IgD-negative memory B cell (primary cell): ENCODE measurements at regions not wholly inside any gene's neighbourhood (a gene's known extent, or its start where the extent isn't known, plus 50 kb on each side); places are given as distances from the start of the nearest gene placed in this dataset.
A peak's percentile ranks its signal among the peaks of the same experiment; 100 is the strongest.
"Not testable (repeated sequence)": the region's sequence is repeated elsewhere in the genome, so short reads cannot be mapped to it uniquely, and the experiment has no call there.

ENCODE experiments used
- H3K27ac Mint-ChIP-seq, 3 donors: one replicate each; pipeline ENCODE4 v1.8.0; 2020 to 2022; ENCODE audit warnings: mild to moderate bottlenecking in 3 of 3, mixed read lengths in 3 of 3, moderate library complexity in 1 of 3
- H3K27me3 Mint-ChIP-seq: one replicate; pipeline ENCODE4 v1.8.0; 2021; ENCODE audit warnings: mixed read lengths
- H3K36me3 Mint-ChIP-seq: one replicate; pipeline ENCODE4 v1.8.0; 2020; ENCODE audit warnings: mild to moderate bottlenecking, mixed read lengths
- H3K4me1 Mint-ChIP-seq, 3 donors: one replicate each; pipeline ENCODE4 v1.8.0; 2020 to 2022; ENCODE audit warnings: mixed read lengths in 3 of 3, mild to moderate bottlenecking in 1 of 3
- H3K4me3 Mint-ChIP-seq, 4 donors: one replicate each; pipeline ENCODE4 v1.8.0; 2020 to 2022; ENCODE audit warnings: mild to moderate bottlenecking in 4 of 4, mixed read lengths in 4 of 4, moderate library complexity in 3 of 4
- H3K9me3 Mint-ChIP-seq, 3 donors: one replicate each; pipeline ENCODE4 v1.8.0; 2020 to 2021; ENCODE audit warnings: mixed read lengths in 3 of 3, mild to moderate bottlenecking in 1 of 3

- no peak overlapping the region for H3K27ac Mint-ChIP-seq
These were observed 339.0 kb upstream of the KCNH7 start for GRCh38 chr2:163177592-163177991.

GRCh38 chr2:163175294-163175693 lies 336.7 kb upstream of the KCNH7 start:
- Mint-ChIP-seq H3K36me3 (no peaks in the 10 kb centered on the region), H3K27ac (no peak overlapping the region), H3K27me3 (no peaks in the 10 kb centered on the region), H3K4me1 (no peaks in the 10 kb centered on the region), H3K9me3 (no peaks in the 10 kb centered on the region), H3K4me3 (no peak overlapping the region)

More at GRCh38 chr2:163177592-163177991, 339.0 kb upstream of the KCNH7 start:
- no peaks in the 10 kb centered on the region for H3K9me3 Mint-ChIP-seq
- no peaks in the 10 kb centered on the region for H3K27me3 Mint-ChIP-seq
- no peaks in the 10 kb centered on the region for H3K36me3 Mint-ChIP-seq
- no peak overlapping the region for H3K4me3 Mint-ChIP-seq
- no peaks in the 10 kb centered on the region for H3K4me1 Mint-ChIP-seq

DNA sequence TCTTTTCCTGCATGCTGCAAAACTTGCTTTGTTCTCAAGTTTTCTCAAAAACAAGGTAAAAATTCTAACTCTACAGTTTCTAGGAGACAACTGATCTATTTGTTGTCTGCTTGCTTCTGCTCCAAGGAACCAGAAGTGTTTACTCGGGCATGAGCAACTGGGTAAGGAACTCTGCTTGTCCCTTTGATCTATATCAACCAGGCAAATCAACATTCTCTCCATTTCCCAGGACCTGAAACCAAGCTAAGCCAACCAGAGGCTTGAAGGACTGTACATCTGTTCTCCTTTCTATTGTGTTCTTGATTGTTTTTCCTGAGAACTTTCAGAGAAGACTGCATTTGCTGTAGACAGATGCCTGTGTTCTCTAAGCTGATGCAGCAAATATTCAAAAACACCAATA lies 335.0 kb upstream of the KCNH7 start:
- Mint-ChIP-seq H3K27ac (no peak overlapping the region), H3K4me1 (peaks cover 0 to 2% (median 0%) of the 10 kb centered on the region in 3 donors), H3K36me3 (no peaks in the 10 kb centered on the region), H3K9me3 (no peaks in the 10 kb centered on the region), H3K27me3 (peaks cover 4% of the 10 kb centered on the region), H3K4me3 (no peak overlapping the region)

DNA sequence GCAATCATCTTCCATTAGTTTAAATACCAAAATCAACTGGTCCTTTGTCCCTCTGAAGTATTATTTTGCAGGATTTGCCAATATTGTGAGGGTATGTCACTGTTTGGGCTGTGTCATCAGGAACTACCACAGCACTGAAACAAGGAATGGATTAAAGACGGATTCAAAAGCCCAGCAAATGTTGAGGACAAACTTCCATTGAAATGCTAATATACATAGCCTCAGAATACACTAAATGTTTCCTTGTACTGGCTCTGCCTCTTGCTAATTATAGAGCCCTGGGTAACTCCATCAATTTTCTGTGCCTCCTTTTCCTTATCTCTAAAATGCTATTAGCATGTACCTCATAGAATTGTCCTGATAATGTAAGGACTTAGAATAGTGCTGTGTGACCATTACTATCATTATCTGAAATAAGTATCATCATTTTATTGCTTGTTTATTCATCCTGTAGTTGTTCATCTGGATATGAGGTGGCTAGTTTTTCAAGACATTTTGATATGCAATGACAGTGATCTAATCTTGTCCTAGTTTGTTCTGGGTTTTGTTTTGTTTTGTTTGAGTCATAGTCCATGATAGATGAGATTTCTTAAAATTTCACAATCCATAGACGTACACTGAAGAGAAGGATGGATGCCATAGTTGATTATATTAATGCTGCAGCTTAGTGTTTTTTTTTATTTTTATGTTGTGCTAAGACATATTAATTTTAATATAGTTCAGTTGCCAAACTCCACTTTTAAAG lies 333.4 kb upstream of the KCNH7 start:
- Mint-ChIP-seq H3K36me3 (no peaks in the 10 kb centered on the region), H3K27me3 (peaks cover 4% of the 10 kb centered on the region), H3K27ac (no peak overlapping the region), H3K4me1 (peaks cover 0 to 2% (median 0%) of the 10 kb centered on the region in 3 donors), H3K4me3 (no peak overlapping the region), H3K9me3 (peaks cover 0 to 2% (median 0%) of the 10 kb centered on the region in 3 donors)

DNA sequence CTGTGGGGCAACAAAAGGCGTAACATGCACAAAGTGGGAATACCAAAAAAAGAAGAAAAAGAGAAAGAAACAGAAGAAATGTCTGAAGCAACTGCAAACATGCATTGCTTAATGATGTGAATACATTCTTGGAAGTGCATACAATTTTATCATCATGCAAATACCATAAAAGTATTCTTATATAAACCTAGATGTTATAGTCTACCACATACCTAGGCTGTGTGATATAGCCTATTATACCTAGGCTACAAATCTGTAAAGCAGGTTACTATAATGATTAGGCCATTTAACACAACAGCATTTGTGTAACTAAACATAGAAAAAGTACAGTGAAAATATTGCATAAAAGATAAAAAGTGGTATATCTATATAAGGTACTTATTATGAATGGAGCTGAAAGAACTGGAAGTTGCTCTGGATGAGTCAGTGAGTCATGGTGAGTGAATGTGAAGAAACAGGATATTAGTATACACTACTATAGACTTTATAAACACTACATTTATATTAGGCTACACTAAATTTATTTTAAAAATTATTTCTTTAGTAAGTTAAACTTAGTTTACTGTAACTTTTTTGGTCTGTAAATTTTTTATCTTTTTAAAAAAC lies 319.4 kb upstream of the KCNH7 start:
- H3K9me3 Mint-ChIP-seq: no peaks in the 10 kb centered on the region
- peaks cover 2% of the 10 kb centered on the region for H3K27me3 Mint-ChIP-seq
- H3K4me1 Mint-ChIP-seq: no peaks in the 10 kb centered on the region
- H3K36me3 Mint-ChIP-seq: no peaks in the 10 kb centered on the region
- H3K4me3 Mint-ChIP-seq: no peak overlapping the region
- H3K27ac Mint-ChIP-seq: peak overlapping the region in 1 of 3 donors; percentile 18

- no peaks in the 10 kb centered on the region for H3K4me1 Mint-ChIP-seq
- no peaks in the 10 kb centered on the region for H3K36me3 Mint-ChIP-seq
- no peak overlapping the region for H3K4me3 Mint-ChIP-seq
- no peaks in the 10 kb centered on the region for H3K9me3 Mint-ChIP-seq
- peaks cover 3% of the 10 kb centered on the region for H3K27me3 Mint-ChIP-seq
- peak overlapping the region in 1 of 3 donors; percentile 18 for H3K27ac Mint-ChIP-seq
These were observed 318.8 kb upstream of the KCNH7 start for GRCh38 chr2:163157411-163157810.

GRCh38 chr2:163155925-163156324 lies 317.4 kb upstream of the KCNH7 start:
- Mint-ChIP-seq H3K27me3 (peaks cover 3% of the 10 kb centered on the region), H3K36me3 (no peaks in the 10 kb centered on the region), H3K27ac (no peak overlapping the region), H3K4me1 (no peaks in the 10 kb centered on the region), H3K4me3 (no peak overlapping the region), H3K9me3 (no peaks in the 10 kb centered on the region)

DNA sequence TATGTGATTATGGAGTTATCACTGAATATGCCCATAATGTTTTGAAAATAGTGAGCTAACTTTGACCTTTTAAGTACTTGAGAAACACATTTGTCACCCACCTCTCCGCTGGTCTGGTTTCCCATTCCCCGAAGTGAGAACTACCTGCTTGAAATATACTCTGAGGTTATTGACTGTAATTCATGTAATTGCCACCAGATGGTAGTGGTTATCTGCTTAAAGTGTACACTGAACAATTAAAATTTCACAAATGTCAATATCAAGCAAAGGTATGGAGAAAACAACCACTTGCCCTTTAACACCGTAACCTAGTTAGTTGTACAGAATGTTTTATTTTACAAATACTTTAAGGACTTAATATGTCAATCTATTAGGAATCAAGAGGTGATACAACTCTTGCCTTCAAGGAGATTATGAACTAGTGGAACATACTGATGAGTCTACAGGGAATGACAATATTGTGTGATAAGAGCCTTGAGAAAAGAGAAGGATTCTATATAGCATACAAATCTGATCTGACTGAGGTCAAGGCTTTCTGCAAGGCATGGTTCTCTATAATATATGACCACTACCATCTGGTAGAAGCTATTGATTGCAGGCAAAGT lies 316.8 kb upstream of the KCNH7 start:
- Mint-ChIP-seq H3K27me3 (peaks cover 3% of the 10 kb centered on the region), H3K36me3 (no peaks in the 10 kb centered on the region), H3K9me3 (no peaks in the 10 kb centered on the region), H3K4me1 (no peaks in the 10 kb centered on the region), H3K4me3 (no peak overlapping the region), H3K27ac (no peak overlapping the region)

DNA sequence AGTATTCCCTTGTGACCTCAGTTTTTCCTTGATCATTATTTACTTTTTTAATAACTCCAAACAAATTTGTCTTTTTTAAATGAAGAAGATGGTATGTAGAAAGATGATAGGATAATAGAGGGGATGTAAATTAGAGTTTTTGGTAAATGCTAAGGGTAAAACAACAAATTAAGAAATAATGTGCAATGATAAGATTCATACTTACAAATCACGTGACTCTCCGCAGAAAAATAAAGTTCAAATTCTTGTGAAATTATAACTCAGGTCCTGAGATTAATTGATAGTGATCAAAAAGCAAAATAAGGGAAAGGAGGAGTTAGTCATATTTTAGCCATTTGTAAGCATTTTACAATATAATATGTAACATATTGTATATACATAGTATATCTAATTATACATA lies 304.1 kb upstream of the KCNH7 start:
- H3K27ac Mint-ChIP-seq: no peak overlapping the region
- no peaks in the 10 kb centered on the region for H3K27me3 Mint-ChIP-seq
- peaks cover 0 to 11% (median 4%) of the 10 kb centered on the region in 3 donors for H3K9me3 Mint-ChIP-seq
- no peaks in the 10 kb centered on the region for H3K4me1 Mint-ChIP-seq
- H3K4me3 Mint-ChIP-seq: peak overlapping the region in 1 of 4 donors; percentile 34
- no peaks in the 10 kb centered on the region for H3K36me3 Mint-ChIP-seq

- no peaks in the 10 kb centered on the region for H3K27me3 Mint-ChIP-seq
- no peak overlapping the region for H3K27ac Mint-ChIP-seq
- H3K4me1 Mint-ChIP-seq: no peaks in the 10 kb centered on the region
- no peak overlapping the region for H3K4me3 Mint-ChIP-seq
- no peaks in the 10 kb centered on the region for H3K36me3 Mint-ChIP-seq
- H3K9me3 Mint-ChIP-seq: peaks cover 0 to 4% (median 2%) of the 10 kb centered on the region in 3 donors
These were observed 300.4 kb upstream of the KCNH7 start for GRCh38 chr2:163138947-163139346.

DNA sequence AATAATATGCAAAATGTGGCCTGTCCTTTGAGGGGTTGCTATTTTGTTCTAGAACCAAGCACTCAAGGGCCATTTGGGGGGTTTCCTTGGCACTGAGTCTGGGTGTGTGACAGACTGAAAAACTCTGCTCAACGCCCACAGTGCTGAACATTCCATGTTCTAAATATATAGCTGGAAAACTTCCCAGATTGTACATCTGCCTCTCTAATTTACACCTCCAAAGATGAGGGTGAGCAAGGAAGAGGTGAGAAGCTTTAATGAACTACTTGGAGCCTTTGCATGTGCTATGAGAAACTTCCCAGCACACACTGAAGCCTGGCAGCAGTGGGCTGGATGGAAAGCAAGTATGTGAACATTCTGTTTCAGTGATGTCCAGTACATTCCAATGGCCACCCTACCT lies 296.7 kb upstream of the KCNH7 start:
- H3K27me3 Mint-ChIP-seq: no peaks in the 10 kb centered on the region
- peaks cover 0 to 4% (median 2%) of the 10 kb centered on the region in 3 donors for H3K9me3 Mint-ChIP-seq
- H3K27ac Mint-ChIP-seq: no peak overlapping the region

GRCh38 chr2:163133602-163134001 lies 295.0 kb upstream of the KCNH7 start:
- no peak overlapping the region for H3K4me3 Mint-ChIP-seq
- H3K36me3 Mint-ChIP-seq: no peaks in the 10 kb centered on the region
- no peak overlapping the region for H3K27ac Mint-ChIP-seq
- no peaks in the 10 kb centered on the region for H3K27me3 Mint-ChIP-seq
- peaks cover 0 to 2% (median 0%) of the 10 kb centered on the region in 3 donors for H3K4me1 Mint-ChIP-seq
- peaks cover 0 to under 1% (median 0%) of the 10 kb centered on the region in 3 donors for H3K9me3 Mint-ChIP-seq

More for the DNA sequence above, 296.7 kb upstream of the KCNH7 start:
- Mint-ChIP-seq H3K4me1 (peaks cover 0 to 1% (median 0%) of the 10 kb centered on the region in 3 donors), H3K4me3 (no peak overlapping the region), H3K36me3 (no peaks in the 10 kb centered on the region)

DNA sequence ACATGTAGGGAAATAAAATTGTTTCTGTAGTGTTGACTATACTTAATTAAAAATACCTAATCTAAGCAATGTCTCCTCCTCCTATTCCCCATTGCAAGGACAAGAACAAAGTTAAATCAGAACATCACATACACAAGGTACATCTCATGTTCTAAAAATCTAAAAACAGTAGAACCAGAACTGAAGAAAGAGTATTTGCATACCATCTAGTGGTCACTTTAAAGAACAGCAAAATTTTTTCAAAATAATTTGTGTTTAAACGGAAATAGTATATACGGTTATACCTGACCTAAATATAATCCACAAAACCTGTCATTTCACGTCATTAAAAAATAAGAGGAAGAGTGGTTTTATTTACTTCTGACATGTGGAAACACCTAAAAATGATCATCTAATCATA lies 294.3 kb upstream of the KCNH7 start:
- Mint-ChIP-seq H3K36me3 (no peaks in the 10 kb centered on the region), H3K4me1 (peaks cover 0 to 2% (median 0%) of the 10 kb centered on the region in 3 donors), H3K27ac (no peak overlapping the region), H3K9me3 (no peaks in the 10 kb centered on the region), H3K4me3 (no peak overlapping the region), H3K27me3 (no peaks in the 10 kb centered on the region)

- H3K4me3 Mint-ChIP-seq, H3K36me3 Mint-ChIP-seq, H3K4me1 Mint-ChIP-seq, H3K27me3 Mint-ChIP-seq, H3K27ac Mint-ChIP-seq, H3K9me3 Mint-ChIP-seq: not testable (repeated sequence)
These were observed 293.6 kb upstream of the KCNH7 start for GRCh38 chr2:163132207-163132606.

DNA sequence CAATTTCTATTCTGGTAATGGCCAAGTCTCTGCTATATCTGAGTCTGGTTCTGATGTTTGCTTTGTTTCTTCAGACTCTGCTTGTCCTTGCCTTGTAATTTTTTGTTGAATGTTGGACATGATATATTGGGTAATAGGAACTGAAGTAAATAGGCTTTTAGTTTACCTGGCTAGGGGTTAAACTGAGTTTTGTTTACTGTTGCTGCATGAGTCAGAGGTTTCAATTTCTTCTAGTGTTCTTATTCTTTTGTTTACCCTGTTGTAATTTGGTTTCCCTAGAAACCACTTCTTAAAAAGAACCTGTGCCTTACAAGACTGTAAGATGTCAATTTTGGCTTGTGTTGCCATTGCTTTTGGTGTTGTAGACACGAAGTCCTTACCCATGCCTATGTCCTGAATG lies 285.0 kb upstream of the KCNH7 start:
- Mint-ChIP-seq H3K4me3 (no peak overlapping the region), H3K27me3 (no peaks in the 10 kb centered on the region), H3K9me3 (peaks cover 0 to 3% (median 0%) of the 10 kb centered on the region in 3 donors), H3K27ac (no peak overlapping the region), H3K4me1 (no peaks in the 10 kb centered on the region), H3K36me3 (no peaks in the 10 kb centered on the region)
